Middle frontal gyrus (tissue), 1 donor: ENCODE measurements at regions not wholly inside any gene's neighbourhood (a gene's known extent, or its start where the extent isn't known, plus 50 kb on each side); places are given as distances from the start of the nearest gene placed in this dataset.

ENCODE experiments used
- DNase-seq: peaks from one replicate; pipeline ENCODE4 v3.0.0-alpha.2; 2015; ENCODE audit warnings: low spot score; ENCODE audit errors: extremely low spot score

DNA sequence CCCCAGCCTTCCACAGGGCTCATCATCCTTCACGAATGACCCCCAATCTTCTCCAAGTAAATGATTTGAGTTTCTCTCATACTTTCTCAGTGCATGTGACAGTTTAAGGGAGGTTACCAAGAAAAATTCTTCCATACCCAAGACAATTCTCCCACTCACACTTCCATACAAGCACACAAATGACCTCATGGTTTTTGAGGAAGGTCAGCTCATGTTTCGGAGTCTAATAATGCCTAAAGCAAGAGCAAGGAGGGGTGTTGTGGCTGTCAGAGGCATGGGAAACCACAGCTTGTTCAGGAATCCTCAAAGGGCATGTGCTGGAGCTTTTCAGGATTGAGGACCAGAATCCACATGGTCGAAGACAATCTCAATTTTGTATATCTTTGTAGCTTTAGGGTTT is 279.0 kb downstream of the MAFB start:
- DNase-seq = no peak

DNA sequence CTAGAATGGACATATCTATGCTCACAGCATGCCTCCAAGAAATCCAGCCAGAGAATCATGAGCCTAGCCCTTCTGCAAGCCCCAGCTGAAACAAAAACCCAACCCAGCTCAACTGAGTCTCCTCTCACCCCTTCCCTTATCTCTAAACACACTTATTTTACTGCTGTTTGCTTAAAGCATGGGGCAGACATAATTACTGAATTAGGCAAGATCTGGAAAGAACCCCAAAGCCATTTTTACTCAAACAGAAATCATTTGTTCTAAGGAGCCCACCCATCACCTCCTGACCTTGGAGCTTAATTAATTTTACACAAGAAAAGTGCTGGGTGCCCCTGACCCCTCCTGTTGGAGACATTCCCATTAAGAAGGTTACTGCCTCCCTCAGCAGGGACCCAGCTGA is 291.6 kb downstream of the MAFB start:
- DNase-seq = no peak

DNA sequence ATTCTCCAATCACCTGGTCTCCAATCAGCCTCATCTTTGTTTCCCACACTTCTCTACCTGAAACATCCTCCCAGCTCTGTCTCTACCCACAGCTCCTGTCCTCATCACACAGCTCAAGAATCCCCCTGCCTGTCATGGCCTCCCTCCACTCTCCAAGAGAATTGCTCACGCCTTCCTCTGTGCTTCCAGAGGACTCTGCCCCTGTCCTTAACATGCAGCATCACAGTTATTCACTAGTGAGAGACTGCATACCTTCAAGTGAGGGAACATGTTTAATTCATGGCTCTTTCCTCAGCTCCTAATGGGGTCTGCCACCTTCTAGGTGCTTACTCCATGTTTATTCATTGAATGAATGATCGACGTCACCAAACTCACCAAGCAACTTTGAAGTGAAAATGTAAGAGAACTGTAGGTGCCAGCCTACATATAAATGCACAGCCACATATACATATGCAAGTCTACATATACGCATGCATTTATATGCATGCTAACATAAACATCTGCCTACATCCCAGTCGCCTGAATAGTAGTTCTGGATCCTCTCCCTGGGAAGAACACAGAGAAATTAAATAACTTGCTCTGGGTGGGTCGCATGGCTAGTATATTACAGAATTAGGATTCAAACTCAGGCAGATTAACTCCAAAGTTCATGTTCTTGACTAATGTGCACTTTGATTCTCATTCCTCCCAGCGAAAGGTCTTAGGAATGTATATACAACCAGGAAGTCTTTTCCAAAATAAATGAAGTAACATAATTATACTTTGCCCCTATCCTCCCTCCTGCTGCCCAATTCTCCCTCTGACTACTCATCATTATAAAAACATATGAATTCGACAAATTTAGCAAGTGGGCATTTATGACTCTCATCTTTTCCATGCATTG is 295.6 kb downstream of the MAFB start:
- no peak for DNase-seq

DNA sequence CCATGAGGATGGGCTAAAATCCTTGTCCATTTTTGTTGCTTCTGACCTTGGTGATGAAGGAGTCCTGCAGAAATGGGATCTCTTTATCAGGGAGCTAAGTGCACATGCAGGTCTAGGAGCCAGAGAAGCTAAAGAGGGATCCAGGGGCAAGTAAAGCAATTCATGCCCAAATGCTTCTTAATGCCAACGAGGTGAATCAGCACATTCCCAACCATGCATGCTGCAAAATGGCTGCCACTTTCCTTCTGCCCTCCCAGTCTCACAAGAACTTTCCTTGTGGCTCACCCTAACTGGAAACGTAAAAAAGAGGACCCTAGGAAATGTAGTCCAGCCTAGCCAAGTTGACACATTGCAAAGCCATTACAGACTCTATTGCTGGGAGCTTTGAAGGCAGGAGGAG is 298.4 kb downstream of the MAFB start:
- DNase-seq = no peak

DNA sequence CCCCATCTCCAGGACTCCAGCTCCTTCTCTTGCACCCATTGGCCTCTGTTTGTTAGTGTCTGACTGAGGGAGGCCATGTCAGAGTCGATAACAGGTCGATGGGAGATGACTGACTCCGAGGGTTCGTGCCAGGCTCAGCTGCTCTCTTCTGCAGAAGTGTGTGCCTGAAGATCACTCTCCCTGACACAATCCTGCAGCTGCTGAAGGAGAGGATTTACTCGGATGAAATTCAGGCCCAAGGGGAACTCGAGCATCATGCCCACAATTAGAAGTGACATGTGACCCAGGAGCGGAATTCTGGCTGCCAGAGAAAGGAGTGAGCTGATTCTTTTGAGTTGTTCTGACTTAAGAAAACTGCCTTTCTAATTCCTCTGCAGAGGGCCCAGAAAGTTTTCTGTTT is 318.2 kb downstream of the MAFB start:
- DNase-seq = no peak

DNA sequence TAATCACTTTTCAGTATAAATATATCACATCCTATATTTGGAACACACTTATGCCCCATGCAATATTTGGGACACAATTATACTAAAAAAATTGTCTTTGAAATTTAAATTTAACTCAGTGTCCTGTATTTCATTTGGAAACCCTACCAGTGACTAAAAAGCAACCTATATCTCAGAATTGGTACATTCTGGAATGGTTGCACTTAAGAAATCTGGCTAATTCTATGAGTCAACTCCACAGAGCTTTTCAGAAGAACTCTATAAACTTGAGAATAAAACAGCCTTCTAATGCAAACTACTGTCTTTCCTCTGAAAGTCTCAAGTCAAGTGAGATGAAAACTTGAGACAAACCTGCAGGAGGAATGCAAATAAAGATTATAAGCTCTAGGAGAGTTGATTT is 320.2 kb downstream of the MAFB start:
- no peak for DNase-seq

DNA sequence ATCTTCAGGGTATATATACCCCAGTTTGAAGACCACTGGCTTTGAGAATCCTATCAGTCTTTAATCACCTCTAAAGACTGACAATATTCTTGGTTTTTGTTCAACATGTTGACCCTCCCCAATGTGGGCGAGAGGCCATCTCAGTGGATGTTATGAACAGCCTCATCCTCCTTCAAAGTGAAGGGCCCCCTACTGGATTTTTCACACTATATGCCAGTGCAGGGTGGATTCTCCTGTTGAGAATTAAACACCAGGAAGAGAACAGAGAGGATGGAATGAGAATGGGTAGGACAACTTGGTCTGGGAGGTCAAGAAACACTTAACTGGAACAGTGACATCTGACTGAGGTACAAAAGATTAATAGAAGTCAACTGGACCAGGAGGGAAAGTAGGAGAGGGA is 327.1 kb downstream of the MAFB start:
- DNase-seq = no peak

DNA sequence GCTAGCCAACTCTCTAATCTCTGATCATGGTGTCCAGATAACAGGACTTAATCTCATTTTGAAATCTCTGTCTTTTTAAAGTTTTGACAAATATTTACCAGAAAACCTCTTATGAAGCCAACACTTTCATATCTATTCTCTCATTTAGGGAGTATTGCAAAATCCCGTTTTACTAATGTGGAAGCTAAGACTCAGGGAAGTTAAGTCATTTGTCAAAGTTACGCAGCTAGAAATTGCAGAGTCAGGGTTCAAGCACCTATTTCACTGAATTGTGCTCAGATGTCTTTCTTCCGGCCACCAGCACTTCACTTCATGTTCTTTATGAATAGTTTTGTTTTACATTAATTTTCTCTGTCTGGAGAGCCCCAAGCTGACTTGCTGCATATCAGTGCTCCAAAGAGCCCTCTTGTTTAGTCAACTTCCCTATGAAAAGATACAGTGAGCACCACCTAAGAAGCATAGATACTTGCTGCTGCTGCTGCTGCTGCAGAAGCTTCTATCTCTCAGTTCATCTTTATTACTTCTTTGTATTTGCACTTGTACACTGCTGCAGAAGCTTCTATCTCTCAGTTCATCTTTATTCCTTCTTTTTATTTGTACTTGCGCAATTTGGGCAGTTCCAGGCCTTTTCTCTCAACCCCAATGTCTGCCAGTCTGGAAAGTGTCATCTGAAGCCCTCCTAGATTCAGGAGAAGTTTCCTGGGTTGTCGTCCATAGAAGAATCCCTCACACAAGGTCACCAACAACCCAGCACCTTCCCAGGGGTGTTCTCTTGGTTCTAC is 329.7 kb downstream of the MAFB start:
- DNase-seq = no peak

DNA sequence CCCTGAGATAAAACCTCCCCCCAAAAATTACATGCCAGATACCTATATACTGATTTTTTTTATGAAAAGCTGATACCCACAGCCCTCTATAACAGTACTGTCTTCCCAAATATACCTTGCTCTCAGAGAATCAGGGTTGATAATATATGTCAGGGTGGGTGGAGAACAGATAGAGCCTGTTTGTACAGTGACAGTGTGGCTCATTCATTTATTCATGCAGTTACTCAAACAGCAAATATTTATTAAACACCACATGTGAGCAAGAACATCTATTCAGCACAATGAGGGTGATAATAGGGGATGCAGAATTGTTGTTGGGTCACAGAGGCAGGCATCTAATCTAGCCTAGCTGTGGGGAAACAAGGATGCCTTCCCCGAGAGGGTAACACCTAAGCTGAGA is 334.2 kb downstream of the MAFB start:
- DNase-seq = no peak

DNA sequence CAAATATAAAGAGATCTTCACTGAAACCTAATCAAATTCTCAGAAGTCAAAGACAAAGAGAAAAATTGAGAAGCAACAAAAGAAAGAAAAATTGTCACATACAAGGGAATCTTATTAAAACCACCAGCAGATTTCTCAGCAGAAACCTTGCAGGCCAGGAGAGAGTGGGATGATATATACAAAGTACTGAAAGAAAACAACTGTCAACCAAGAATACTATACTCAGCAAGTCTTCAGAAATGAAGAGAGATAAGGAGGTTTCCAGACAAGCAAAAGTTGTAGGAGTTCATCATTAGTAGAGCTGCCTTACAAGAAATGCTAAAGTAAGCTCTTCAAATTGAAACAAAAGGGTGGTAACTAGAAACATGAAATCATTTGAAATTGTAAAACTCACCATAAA is 345.6 kb downstream of the MAFB start:
- DNase-seq = no peak

DNA sequence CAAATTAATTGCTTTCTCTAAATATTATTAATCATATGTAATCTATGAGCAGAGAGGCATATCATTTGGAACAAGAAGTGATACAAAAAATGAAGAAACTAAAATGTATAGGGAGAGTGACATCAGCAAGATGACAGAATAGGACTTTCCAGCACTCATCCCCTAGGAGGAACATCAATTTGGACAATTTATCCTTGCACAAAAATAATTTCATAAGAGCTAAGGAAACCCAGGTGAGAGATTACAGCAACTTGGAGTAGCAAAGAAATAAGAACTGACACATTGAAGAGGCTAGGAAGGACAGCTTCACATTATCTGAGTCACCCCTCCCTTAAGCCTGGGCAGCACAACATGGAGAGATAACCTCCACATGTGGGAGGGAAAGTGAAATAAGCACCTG is 347.5 kb downstream of the MAFB start:
- no peak for DNase-seq

DNA sequence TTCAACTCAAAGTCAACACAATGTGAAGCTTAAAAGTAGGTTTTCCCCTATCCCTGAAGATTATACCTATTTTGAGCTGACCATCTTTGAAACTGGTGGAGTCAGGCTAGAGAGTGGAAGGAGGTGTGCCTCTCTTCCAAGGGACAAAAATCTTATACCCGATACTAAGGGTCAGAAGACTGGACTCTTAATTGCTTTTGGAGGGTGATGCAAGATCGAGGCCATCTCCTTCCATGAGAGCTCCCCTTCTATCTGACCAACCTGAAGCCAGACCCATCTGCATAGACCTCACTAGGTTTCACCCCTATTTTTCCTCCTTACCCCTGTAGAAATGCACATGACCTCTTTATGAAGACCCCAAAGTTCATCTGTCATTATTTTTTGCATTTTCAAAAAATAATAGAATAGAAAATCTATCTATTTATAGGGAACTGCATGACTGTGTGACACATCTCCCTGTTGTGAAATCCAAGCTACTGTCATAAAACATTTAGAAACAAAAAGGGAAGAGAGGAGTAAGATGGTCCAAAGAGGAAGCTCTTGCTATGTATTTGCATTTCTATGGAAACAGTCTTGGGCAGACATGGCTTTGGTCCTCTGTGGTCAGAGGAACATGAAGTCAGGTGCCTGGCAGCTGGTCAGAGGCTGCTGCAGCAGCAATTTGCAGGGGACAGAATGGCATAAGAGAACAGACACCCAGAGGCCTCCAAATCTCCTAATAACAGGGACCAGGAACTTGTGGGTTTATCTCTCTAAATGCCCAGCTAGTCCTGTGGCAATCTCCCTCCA is 349.2 kb downstream of the MAFB start:
- DNase-seq = no peak

DNA sequence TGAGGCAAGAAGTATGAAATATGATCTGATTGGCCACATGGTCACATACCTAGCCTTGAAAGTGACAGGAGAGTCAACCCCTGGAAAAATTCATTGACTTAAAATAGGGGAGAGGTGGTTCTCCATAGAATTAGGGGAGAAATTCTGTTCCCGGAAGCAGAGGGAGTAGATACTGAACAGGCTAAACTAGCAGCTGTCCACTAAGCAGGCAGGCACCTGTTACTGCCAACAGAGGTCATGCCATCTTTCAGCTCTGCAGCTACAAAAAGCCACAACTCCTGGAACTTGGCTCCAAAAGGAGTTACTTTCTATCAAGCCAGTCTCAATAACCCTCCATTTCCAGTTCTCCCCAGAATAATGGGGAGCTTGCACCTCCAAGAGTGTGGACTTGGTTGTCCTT is 352.5 kb downstream of the MAFB start:
- DNase-seq = no peak

DNA sequence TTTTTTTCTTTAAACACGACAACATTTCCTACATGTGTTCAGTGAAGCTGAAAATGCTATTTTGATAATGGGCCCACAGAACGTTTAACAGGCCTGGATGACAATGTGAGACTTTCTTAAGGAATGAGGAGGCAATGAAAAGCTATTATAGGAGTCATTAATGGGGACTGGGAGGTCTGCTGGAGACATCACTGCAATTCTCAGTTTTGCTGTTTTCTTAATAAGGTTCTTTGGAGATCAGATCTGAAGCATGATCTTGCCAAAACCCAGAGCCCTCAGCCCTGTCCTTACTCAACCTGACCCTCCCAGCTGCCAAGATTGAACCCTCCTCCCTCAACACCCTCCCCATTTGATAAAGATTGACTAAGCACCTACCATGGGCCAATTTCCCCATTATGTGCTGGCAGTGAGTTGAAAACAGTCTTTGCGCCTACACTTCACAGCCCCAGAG is 353.1 kb downstream of the MAFB start:
- DNase-seq = no peak

DNA sequence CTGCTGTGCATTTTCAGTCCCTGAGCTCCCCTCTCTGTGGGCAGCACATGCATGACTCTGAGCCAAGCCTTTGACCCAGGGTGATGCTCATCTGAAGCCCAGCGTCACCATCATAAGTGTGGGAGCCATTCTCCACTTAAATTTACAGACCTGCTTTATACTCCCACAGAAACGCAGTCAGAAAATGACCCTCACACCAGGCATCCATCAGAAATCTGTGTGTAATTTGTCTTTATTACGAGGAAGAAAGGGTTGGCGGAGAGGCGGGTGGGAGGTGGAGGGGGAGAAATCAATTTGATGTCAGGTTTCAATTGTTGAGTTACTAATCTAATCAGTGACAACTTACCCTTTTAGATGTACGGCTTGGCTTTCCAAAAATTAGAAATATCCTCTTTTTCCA is 353.6 kb downstream of the MAFB start:
- no peak for DNase-seq

DNA sequence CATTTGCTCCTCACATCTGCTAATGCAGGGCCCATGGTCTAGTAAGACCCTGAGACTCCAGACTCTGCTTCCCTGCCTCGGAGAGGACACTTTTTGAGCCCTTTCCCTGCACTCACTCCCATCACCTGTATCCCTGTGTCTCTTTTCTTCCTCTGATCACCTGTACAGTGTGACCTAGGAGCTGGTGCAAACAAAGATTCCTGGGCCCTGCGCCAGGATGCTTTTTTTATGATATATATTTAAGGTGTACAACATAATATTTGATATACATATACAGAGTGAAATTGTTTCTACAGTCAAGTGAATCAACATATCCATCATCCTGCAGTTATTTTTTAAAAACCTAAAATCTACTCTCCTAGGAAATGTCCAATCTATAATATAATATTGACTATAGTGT is 355.4 kb downstream of the MAFB start:
- DNase-seq = no peak

DNA sequence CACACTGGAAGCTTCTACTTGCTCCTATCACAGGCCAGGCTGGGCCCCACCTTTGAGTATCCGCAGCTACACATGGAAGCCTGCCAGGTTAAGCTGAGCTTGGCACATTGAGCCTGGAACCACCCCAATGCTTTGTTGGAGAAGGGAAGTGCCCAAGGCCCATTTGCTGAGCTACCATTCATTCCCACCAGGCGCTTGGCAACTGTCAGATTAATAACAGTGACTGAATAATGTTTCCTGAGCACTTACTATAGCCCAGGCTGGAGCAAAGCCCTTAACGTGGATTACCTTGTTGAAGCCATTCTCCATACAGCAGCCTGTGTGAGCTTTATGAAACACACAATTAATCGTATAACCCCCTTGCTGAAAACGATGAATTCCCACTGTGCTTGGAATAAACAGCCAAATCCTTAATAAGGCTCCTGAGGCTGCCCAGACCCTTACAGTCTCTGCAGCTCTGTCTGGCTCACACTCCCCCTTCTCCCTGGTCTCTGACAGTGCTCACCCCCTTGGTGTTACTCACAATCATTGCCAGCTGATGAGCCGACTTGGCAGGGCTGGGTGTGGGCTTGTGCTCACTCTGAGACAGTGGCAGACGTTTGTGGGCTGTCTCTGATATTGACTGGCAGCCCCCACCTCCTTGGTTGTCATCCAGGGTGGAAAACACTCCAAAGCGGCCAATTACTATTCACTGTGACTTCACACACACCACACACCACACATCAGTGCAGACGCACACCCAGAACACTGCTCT is 357.1 kb downstream of the MAFB start:
- DNase-seq = no peak

DNA sequence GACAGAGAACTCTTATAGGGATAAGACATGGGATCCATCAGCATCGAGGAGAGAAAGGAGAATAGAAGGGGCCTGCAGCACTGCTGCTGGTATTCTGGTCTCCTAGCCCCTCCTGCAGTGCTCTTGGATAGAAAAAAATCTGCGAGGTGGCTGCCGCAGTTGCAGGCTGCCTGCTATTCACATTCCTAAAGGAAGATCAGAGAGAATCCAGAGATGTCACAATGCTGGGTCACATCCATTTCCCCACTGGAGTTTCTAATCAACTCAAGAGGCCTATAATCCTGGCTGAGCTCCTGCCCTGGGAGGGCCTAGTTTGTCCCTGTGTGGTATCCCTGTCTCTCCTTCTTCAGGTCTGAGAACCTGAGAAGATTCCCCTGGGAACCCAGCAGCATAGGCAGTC is 357.8 kb downstream of the MAFB start:
- no peak for DNase-seq

DNA sequence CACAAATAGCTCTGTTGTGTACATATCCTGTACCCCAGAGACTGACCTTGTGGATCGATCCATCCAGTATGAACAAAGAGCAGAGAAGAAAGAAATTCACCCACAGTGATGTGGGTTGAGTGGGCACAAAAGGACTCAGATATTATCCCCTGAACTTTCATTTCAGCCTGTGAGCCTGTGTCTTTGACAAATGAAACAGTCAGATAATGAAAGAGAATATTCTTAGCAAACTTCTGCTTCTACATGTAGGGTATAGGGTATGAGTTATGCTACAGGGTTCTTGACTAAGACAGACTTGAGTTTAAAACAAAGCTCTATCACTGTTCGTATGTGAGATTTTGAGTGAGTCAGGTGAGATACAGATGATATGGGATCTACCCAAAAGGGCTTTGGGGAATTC is 359.7 kb downstream of the MAFB start:
- no peak for DNase-seq

DNA sequence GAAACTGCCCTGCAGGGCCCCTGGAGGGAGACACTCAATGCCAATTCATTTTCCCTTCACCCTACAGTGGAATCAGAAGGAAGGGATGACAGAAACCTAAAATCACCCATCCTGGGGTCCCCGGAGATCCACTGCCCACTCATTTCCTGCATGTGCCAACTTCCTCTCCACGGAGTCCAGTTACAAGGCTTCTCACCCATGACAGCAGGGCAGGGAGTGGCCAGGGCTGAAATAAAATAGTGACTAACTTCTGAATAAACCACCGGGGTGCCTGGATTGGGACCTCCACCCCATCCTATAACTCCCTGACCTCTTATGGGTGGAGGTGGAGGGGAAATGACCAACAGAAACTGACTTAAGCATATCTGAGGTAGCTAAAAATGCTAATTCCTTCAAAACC is 362.3 kb downstream of the MAFB start:
- no peak for DNase-seq

DNA sequence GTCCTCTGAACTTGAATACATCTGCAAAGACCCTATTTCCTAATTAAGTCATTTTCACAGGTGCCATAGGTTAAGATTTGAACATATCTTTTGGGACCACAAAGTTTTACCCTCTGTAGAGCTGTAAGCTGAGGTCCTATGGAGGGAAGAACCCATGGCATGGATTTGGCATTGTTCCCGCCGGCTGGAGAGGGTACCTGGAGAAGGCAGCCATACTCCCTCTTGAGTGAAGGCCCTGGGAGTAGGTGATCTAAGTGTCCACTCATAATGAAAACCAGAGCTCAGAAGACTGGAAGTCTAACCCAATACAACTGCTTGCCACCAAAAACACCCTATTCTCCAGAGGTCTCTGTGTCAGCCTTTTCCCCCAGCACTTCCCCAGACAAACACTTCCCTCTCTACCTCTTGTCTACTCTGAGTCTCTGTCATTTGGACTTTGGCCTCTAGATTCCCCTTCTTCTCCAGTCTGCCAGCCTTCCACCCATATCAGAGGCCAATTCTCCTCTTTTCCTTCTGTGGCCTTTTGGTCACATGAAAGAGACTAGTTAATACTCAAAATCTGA is 363.9 kb downstream of the MAFB start:
- no peak for DNase-seq
